GM19395 (cell line): ENCODE measurements at regions not wholly inside any gene's neighbourhood (a gene's known extent, or its start where the extent isn't known, plus 50 kb on each side); places are given as distances from the start of the nearest gene placed in this dataset.
"Not testable (repeated sequence)": the region's sequence is repeated elsewhere in the genome, so short reads cannot be mapped to it uniquely, and the experiment has no call there.

Source experiments
- ATAC-seq: cut with Tn5 transposase; IDR thresholded peaks from one replicate; pipeline ENCODE4 v1.9.1; 2021; ENCODE audit warnings: mild to moderate bottlenecking, moderate library complexity; ENCODE audit not compliant: unreplicated experiment

DNA sequence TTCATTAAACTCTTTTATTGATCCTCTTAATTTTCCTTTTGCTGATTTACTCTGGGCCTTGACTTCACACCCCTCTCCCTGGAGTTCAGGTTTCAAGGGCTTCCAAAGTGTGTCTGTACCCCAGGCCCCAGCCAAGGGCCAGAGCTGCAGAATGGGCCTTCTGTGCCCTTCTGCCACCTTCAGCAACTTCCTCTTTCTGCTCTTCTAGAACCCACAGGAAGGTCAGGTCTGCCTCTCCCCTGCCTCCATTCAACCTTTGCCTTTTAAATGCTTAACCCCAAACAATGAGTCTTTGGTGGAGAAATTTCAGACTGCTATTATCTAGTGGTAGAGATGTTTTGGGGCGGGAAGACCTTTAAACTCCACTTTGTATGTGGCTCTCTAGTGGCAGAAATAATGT lies 63.1 kb downstream of the TSN start:
- ATAC-seq: no peak

DNA sequence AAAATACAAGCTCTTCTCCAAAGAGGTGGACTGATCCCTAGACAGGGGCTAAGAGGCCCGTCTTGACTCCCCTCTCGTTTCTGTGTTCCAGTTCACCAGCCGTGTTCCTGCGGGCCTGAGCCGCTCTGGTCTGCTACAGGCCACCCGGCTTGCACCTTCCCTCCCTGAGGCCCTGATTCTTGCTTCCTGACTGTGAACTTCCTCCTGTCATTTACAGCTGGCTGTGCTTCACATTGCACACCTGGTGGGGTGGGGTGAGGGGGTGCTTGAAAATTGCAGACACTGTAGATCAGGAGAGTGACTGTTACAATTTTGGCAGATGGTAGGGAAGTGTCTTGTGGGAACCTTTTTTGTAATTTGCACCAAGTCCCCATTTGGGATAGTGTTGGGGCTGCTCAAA lies 64.4 kb downstream of the TSN start:
- ATAC-seq: no peak

DNA sequence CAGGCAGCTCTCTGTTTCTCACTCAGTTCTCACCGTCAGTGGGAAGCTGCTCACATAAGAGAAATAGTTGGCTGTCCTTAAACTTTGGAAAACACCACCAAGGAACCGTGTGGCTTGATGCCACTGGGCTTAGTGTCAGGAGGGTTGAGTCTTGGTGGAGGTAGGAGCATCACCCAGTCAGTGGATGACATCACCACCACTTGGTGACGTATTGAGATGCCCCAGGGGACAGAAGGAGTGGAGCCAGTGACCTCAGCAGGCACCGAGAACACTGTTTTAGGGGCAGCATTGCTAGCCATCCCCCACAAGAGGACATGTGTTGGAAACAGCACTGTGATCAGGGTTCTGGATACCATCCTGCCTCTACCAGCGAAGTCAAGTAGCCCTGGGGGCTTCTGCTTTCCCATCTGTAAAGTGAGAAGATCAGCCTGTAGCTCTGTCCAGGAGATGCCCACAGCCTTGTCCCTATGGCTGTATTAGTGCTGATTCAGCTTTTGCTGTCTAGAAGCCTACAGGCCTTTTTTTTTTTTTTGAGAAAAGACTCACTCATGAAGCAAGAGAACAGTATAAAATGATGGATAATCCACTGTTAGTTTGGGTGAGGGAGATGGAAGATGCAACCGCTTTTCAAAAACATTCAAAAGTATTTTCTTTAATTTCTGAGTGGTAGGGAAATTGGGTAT lies 66.2 kb downstream of the TSN start:
- ATAC-seq: no peak

DNA sequence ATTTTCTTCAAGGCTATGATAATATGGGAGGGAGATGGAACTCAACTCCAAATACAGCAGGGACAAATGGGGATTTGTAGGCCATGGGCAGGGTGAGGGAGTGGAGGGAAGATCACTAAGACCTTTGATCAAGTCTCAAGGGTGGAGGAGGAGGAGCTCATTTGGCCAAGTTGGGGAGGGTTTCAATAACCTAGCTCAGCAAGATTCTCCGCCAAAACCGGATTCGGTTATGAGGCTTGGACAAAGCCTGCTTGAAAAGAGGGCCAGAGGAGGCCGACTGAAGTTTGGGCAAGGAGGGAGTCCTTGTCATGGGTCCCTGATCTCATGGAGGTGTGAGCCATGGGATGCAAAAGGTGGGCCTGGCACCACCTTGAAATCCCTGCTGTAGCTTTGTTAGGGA lies 68.8 kb downstream of the TSN start:
- ATAC-seq: no peak

DNA sequence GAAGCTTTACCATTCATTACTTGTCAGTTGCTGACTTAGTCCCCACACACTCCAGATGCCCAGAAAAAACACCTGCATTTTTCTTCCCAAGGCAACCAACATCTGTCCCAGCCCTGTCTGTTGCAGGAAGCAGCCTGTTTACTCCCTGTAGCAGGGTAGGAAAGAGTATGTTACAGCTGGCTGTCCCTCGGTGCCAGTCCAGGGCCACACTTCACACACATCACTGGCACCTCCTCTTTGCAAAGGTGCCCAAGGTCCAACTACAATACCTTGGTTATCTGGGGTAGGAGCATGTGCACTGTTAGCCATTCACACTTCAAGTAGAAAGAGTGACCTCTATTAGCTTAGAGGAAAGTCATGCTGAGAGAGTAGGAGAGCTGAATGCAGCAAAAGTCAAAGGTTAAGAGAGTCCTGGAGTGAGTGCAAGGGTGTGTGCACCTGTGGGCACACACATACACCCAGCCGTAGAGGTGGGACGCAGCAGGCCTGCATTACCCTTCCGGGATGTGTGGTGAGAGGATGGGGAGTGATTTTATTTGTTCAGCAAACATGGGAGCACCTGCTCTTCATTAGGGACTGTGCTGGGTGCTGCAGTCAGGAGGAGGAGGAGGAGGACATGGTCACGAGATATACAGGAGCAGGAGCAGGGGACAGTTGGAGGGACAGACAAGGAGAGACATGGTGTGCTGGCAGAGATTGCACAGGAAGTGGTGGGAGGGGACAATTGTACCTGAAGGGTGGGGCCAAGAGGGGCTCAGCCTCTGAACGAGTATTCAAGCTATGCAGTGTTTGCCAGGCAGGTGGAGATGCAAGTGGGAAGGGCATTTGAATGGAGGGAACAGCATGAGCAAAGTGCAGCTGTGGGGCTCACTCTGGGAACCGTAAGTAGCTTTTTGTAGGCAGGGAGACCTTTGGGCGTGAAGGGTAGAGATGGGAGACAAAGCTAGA lies 69.8 kb downstream of the TSN start:
- no peak for ATAC-seq

DNA sequence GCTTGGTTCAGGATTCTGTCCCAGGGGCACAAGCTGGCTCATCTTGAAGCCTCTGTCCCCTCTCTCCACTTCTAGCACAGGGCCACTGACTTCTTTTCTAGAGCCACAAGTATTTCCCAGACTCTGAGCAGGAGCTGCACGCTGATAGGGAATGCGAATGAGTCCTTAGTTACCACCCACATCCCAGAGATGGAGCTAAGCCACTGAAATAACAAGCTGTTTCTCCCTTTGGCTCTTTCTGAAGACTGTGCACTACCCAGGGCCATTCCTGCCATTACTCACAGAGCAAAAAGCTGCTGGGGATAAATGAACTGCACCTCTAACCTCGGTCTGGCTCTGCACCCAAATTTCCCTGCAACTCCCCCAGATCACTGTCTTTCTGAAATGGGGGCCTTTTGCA lies 70.6 kb downstream of the TSN start:
- ATAC-seq: no peak

DNA sequence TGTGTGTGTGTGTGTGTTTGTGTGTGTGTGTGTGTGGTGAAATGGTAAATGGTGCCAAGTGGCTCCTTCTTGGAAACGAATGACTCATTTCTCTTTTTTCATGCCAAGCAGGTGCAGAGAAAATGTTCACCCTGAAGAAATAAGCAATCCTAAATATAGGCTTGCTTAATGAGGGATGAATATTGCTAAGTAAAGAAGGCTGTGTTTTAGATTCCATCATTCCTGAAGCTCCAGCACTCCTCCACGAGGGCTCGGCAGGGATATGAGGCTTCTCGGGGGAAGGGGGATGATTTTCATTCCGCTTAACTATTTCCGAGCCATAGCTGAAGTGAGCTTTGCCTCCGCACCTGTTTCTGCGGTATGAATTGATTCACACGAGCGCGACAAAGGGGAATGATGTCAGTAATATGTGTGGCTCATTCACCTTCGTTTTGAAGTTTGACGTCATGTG lies 72.9 kb downstream of the TSN start:
- no peak for ATAC-seq

DNA sequence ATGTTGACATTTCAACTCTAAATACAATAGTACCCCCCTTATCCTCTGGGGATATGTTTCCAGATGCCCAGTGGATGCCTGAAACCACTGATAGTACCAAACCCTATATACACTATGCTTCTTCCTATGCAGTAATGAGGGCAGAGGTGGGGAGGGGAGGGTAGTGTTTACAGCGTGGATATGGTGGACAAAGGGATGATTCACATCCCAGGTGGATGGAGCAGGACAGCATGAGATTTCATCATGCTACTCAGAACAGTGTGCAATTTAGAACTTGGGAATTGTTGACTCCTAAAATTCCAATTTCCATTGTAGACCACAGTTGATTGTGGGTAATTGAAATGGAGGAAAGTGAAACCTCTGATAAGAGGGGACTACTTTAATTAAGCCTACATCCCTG lies 75.4 kb downstream of the TSN start:
- no peak for ATAC-seq

DNA sequence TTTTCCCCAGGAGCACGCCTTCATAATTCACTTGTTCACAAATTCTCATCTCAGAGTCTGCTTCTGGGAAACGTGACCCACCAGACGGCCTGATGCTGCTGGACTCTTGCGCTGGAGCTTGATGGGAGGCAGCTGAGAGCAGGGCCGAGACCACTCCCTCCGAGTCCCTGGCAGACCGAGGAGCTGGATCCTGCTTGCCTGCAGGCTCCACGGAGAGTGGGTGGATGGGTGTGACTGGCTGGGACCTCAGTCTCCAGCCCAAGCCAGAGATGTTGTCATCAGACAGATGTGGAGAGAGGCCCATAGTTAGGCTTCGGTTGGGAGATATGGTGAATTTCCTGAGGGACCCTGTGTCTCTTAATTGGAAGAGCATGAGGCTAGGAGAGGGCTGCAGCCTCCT lies 76.4 kb downstream of the TSN start:
- ATAC-seq: no peak

DNA sequence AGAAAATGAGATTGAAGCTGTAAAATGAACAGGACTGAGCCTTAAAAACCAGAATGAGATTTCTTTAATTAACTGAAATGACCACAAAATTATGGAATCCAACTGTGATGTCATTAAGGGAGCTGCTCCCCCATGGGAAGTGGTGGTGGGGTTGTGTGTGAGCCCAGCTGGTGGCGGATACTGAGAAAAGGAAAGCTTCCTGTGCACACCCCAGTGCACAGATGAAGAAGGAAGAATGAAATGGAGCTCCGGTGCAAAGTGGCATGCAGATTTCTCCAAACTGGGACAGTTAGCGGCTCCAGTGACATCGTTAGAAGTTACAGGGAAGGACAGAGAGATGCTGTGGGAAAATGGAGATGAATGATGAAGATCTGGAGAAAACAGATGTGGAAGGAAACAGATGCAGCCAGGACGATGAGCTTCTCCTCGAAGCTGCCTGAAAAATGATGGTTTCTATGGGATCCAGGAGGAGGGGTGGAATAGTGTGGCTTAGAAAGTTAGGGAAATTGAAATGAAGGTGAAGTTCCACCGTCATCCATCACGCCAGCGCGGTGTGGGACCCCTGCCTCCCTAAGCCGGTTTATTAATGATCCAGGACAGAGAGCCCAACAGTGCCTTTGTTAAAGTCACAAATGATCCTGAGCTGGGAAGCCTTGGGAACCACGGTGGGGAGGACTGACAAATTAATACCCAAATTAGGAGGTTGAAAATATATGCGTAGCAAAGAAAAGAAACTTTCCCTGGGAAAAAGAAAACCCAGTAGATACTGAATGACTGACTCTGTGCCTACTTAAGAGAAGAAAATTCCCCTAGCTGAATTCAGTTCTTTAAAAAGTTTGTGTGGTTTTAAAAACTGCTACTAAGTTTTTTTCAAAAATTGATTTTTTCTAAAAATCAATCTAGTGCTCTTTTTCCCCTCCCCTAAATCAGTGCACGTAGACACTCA lies 77.2 kb downstream of the TSN start:
- ATAC-seq: no peak

DNA sequence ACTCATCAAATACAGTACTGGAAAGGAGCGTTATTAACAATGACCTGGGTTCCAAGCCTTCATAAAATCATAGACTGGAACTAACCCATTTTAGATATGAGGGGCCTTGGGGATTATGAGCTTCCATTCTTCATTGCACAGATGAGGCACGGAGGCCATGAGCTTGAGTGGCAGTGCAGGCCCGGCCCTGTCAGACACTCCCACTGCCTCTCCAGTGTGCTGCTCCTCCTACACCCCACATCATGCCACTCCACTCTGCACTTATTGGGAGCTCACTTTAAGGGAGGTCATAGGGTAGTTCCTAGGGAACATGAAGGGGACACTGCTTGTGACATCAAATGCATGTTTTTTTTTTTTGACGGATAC lies 77.9 kb downstream of the TSN start:
- ATAC-seq: no peak

DNA sequence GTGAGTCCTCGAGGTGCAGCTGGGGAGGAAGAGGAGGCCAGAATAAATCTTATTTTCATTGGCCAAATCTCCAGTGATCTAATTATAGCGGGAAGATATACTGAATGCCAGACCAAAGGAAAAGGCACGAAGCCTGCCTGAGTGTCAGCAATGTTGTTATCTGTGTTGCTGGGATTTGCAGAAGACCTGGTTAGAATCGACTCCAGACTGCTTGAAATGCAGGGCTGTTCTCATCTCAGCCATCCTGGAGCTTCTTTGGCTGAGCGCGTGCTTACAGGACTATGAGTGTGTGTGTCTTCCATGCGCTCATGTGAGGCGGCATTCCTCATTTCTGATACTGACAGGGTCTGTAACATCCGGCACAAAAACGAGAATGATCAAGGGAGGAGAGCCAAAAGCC lies 81.2 kb downstream of the TSN start:
- ATAC-seq: no peak

DNA sequence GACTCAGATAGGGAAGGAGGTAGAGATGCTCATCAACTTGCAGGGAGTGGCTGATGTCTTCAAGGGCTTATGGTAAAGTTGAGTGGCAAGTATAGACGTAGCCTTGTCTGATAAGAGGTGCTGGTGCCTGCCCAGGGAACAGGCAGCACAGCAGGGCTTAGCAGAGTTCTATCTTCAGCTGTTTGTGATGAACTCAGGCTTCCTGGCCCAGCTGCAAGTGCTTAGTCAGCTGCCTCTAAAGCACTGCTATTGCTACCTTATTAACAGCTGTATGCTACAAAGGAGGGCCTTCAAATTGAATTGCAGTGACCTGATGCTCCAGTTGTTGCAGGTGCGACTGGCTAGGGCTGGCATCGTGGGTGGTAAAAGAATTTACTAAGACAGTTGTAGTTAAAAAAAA lies 82.1 kb downstream of the TSN start:
- no peak for ATAC-seq

DNA sequence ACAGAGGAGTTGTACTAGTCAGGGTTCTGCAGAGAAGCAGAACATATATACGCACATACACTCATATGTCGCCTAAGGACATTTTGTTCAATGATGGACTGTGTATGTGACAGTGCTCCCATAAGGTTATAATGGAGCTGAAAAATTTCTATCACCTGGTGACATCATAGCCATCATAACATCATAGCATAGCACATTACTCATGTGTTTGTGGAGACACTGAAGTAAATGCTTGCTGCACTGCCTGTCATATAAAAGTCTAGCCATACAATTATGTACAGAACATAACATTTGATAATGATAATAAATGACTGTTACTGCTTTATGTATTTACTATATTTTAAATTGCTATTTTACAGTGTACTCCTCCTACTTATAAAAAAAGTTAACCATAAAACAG lies 83.1 kb downstream of the TSN start:
- no peak for ATAC-seq

DNA sequence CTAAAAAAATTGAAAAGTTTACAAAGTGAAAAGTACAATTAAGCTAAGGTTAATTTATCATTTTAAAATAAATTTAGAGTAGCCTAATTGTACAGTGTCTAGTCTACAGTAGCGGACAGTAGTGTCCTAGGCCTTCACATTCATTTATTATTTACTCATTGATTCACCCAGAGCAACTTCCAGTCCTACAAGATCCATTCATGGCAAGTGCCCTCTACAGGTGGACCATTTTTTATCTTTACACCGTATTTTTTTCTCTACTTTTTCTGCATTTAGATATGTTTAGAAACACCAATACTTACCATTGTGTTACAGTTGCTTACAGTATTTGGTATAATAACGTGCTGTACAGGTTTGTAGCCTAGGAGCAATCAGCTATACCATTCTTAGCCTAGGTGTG lies 84.1 kb downstream of the TSN start:
- ATAC-seq: no peak

DNA sequence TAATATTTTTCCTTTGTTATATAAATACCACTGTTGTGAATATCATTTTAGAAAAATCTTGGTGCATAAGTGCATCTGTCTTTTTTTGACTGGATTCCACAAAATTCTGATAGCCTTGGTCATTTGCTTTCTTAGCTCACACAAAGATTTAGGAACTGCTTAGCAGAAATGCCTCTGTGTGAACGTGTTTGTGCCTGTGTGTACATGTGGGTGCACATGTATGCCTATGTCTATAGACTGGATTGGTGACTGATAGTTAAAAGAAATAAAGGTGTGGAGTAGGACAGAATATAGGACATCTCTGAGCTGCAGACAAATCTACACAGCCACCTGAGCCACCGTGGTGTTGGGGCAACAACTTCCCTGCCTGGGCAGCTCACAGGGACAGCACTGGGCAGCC lies 93.8 kb downstream of the TSN start:
- ATAC-seq: no peak

DNA sequence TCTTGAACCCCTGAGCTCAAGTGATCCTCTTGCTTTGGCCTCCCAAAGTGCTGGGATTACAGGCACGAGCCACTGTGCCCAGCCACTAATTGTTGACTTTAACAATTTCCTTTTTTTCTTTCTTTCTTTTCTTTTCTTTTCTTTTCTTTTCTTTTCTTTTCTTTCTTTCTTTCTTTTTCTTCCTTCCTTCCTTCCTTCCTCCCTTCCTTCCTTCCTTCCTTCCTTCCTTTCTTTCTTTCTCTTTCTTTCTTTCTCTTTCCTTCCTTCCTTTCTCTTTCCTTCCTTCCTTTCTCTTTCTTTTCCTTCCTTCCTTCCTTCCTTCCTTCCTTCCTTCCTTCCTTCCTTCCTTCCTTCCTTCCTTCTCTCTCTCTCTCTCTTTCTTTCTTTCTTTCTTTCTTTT lies 97.7 kb downstream of the TSN start:
- not testable (repeated sequence) for ATAC-seq

DNA sequence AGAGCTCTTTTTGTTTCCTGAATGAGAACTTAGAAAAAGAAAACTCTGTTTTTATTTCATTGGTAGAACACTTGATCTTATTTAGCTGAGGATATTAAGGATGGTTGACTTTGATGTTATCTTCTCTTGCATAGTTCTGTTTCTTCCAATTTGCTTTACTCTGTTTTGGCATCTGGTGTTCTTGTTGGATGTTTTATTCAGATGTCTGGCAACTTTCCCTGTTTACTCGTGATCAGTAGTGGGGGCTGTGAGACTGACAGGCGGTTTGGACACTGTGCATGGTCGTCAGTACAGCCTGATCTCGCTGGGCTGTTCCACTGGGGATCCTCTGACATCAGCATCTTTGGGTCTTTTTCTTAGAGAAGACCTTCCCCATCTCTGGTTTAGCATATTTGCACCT lies 100.1 kb downstream of the TSN start:
- ATAC-seq: no peak

DNA sequence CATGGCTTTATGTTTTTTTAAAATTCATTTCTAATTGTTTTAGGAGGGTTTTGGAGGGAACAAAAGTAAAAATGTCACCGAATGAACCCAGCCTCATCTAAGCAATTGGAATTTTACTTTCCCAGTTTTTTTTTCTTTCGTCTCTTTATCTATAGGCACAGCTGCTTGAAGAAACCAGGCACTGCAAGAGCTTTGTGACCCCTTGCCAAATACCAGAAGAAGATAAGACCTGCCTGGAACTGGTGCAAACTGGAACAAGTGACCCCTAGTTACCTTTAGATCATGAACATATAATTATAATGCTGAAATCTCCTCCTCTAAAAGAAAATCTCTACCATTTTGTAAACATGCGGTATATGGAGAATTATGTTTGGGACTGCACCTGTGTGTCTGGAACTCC lies 100.9 kb downstream of the TSN start:
- no peak for ATAC-seq

DNA sequence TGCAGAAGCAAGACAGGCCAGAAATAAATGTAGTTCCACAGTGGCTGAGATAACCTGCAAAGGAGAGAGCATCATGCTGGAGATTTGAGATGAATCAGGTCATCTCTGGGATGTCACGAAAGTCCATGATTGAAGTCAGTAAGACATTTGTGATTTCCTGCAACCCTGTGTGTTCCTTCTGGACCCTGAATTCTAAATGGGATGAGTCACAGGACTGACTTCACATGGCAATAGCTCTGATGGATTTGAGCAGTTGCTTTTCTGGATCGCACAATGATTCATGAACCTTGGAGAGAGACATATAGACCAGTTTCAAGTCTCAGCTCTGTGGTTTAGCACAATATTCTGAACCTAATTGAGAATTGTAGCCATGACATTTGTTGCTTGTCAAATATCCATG lies 102.9 kb downstream of the TSN start:
- ATAC-seq: no peak

DNA sequence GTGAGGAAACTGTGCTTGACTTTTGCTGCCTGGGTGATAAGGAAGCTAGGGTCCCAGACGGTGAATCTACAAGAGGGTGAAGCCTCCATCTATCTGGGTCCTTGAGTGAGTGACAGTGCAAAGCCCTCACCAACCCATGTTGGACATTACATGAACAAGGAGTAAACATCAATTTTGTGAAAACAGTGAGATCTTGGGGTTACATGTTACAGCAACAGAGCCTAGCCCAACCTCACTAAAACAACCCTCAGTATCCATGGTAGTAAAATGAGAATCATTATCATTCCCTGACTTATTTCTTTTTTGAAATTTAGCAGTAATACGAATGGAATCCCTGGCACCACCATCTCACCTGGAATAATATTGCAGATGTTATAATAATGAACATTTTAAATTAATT lies 103.4 kb downstream of the TSN start:
- ATAC-seq: no peak
